ENCODE measurements at regions not wholly inside any gene's neighbourhood (a gene's known extent, or its start where the extent isn't known, plus 50 kb on each side); places are given as distances from the start of the nearest gene placed in this dataset.

DNA sequence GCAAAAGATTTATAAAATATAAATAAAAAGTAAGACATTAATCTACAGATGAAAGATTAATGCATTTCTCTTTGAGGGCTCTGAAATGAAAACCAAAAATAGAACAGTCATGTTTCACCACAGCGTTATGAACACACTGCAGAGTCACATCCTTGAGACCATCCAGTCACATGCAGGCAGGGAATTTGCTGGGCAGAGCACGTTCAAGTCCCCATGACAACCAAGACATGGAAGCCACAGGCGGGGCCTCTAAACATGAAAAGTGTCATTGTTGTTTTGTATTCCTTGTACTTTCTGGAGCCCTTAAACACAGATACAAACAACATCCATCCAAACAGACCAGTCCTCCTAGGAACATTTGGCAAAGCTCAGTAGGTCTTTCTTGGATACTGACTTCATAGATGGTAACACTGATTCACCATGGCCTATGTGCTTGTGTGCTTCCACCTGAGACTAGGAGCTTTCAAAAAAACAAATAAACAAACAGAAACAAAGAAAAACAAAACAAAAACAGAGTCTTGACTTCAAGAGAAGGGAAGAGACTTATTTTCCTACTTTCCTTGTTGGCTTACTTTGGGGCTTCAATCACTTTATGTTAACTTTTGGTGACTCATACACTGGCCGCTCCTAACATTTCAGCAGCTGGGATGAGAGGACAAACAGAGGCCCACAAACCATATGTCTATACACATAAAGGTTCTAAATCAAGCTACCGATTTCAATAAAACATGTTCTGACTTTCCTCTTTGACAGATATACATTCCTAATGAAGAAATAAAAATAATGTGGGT is 99.5 kb upstream of the CCDC85A start:
- WGBS, 2 experiments (ENCODE audit: extremely low coverage in 2 of 2, insufficient read length in 1 of 2) = no CpG with 5 or more reads among the region's 5 CpGs
- H3K9me1 ChIP-seq (ENCODE audit: insufficient read depth, low read length) = no peaks in the 10 kb centered on the region
- no peak for TF ChIP-seq POLR2A (IDR thresholded peaks at IDR 0.05; ENCODE audit: low read depth, low read length)
- TF ChIP-seq RCOR1 (IDR thresholded peaks at IDR 0.05; ENCODE audit: insufficient replicate concordance, low read length) = no peak
- no peak for TF ChIP-seq NFE2L2 (IDR thresholded peaks at IDR 0.05; ENCODE audit: low read depth, low read length)
- no peak for TF ChIP-seq FOS (IDR thresholded peaks at IDR 0.05; ENCODE audit: low read depth, low read length)
- no peak for TF ChIP-seq MAFK (IDR thresholded peaks at IDR 0.05; ENCODE audit: low read depth, low read length)
- no peak for TF ChIP-seq RAD21 (IDR thresholded peaks at IDR 0.05; ENCODE audit: low read length)
- TF ChIP-seq, protein P1, sequence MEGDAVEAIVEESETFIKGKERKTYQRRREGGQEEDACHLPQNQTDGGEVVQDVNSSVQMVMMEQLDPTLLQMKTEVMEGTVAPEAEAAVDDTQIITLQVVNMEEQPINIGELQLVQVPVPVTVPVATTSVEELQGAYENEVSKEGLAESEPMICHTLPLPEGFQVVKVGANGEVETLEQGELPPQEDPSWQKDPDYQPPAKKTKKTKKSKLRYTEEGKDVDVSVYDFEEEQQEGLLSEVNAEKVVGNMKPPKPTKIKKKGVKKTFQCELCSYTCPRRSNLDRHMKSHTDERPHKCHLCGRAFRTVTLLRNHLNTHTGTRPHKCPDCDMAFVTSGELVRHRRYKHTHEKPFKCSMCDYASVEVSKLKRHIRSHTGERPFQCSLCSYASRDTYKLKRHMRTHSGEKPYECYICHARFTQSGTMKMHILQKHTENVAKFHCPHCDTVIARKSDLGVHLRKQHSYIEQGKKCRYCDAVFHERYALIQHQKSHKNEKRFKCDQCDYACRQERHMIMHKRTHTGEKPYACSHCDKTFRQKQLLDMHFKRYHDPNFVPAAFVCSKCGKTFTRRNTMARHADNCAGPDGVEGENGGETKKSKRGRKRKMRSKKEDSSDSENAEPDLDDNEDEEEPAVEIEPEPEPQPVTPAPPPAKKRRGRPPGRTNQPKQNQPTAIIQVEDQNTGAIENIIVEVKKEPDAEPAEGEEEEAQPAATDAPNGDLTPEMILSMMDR (conservative IDR thresholded peaks at IDR 0.05; ENCODE audit: low read depth, low read length) = no peak
- TF ChIP-seq, protein P2, sequence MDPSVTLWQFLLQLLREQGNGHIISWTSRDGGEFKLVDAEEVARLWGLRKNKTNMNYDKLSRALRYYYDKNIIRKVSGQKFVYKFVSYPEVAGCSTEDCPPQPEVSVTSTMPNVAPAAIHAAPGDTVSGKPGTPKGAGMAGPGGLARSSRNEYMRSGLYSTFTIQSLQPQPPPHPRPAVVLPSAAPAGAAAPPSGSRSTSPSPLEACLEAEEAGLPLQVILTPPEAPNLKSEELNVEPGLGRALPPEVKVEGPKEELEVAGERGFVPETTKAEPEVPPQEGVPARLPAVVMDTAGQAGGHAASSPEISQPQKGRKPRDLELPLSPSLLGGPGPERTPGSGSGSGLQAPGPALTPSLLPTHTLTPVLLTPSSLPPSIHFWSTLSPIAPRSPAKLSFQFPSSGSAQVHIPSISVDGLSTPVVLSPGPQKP (IDR thresholded peaks at IDR 0.05; ENCODE audit: borderline replicate concordance, low read depth, low read length) = no peak
- TF ChIP-seq, protein P3, sequence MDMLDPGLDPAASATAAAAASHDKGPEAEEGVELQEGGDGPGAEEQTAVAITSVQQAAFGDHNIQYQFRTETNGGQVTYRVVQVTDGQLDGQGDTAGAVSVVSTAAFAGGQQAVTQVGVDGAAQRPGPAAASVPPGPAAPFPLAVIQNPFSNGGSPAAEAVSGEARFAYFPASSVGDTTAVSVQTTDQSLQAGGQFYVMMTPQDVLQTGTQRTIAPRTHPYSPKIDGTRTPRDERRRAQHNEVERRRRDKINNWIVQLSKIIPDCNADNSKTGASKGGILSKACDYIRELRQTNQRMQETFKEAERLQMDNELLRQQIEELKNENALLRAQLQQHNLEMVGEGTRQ (IDR thresholded peaks at IDR 0.05; ENCODE audit: low read depth, low read length) = no peak
- H3K9ac ChIP-seq (ENCODE audit: low read depth, low read length) = no peak overlapping the region
- H3K23ac ChIP-seq (ENCODE audit: low read depth, low read length) = no peak overlapping the region
- no peak overlapping the region for H2AK9ac ChIP-seq (replicated peaks; ENCODE audit: low read depth, low read length, poor library complexity)
- H4K8ac ChIP-seq (ENCODE audit: low read depth in 2 of 2, low read length in 2 of 2) = no peak overlapping the region
- no peaks in the 10 kb centered on the region for H4K20me1 ChIP-seq (ENCODE audit: insufficient read depth, low read length)
- no peak overlapping the region for H2AK5ac ChIP-seq (ENCODE audit: low read depth, low read length)
- H2BK20ac ChIP-seq (ENCODE audit: low read depth, low read length) = no peak overlapping the region
- no peaks in the 10 kb centered on the region for H3K36me3 ChIP-seq (ENCODE audit: control insufficient read depth, insufficient read depth, low read length)
- H3K4me1 ChIP-seq (ENCODE audit: control insufficient read depth, insufficient read depth, low read length) = no peaks in the 10 kb centered on the region
- no peak for ATAC-seq (ENCODE audit: low read depth)
- no peak overlapping the region for H2BK5ac ChIP-seq (ENCODE audit: low read depth, low read length, poor library complexity, severe bottlenecking)
- dilution Hi-C loops (cut with HindIII; ENCODE audit: low sequenced_read_pairs, unreplicated experiment) (no loop called here), intact Hi-C loops (cut with micrococcal nuclease) (no loop called here), in situ Hi-C loops (cut with MboI; ENCODE audit: low sequenced_read_pairs) (no loop called here)
- DNase-seq = no peak
- no peak overlapping the region for H3K4me3 ChIP-seq (ENCODE audit: insufficient read depth, low read depth, low read length)
- H4K5ac ChIP-seq (ENCODE audit: low read depth, low read length) = no peak overlapping the region
- CTCF ChIA-PET = no interaction called here
- H2AFZ ChIP-seq (replicated peaks; ENCODE audit: low read length, poor library complexity) = no peak overlapping the region
- no peaks in the 10 kb centered on the region for H3K27me3 ChIP-seq (ENCODE audit: control insufficient read depth, insufficient read depth, low read length)
- H2BK120ac ChIP-seq (ENCODE audit: low read depth, low read length) = no peak overlapping the region
- no peak overlapping the region for H3K4ac ChIP-seq (ENCODE audit: low read depth, low read length)
- H3K14ac ChIP-seq (replicated peaks; ENCODE audit: low read depth, low read length) = no peak overlapping the region
- no peak overlapping the region for H3K56ac ChIP-seq (ENCODE audit: extremely low read depth, insufficient read depth, low read length)
- H2BK15ac ChIP-seq (ENCODE audit: low read depth, low read length) = no peak overlapping the region
- BruUV-seq (replicated peaks) = no TSS peak
- no peak overlapping the region for H4K91ac ChIP-seq (ENCODE audit: insufficient read depth, low read depth, low read length)
- H3K9me3 ChIP-seq (ENCODE audit: control insufficient read depth, insufficient read depth, low read length) = no peaks in the 10 kb centered on the region
- POLR2A ChIA-PET (ENCODE audit: unreplicated experiment) = no interaction called here
- H3K79me1 ChIP-seq (ENCODE audit: low read depth in 1 of 2, low read length in 2 of 2) = no peaks in the 10 kb centered on the region
- H3K4me2 ChIP-seq (ENCODE audit: low read depth, low read length) = no peak overlapping the region
- no peak overlapping the region for H3K18ac ChIP-seq (ENCODE audit: low read depth, low read length)
- no peak overlapping the region for H3K27ac ChIP-seq (ENCODE audit: insufficient read depth, low read length)

All from IMR-90 (cell line).